SK-N-MC (cell line): ENCODE measurements at regions not wholly inside any gene's neighbourhood (a gene's known extent, or its start where the extent isn't known, plus 50 kb on each side); places are given as distances from the start of the nearest gene placed in this dataset.

Source experiments
- EZH2 ChIP-seq: fragments of 200-600 bp; sonication (generic); IDR thresholded peaks from one replicate; pipeline ENCODE4 v1.6.1; 2017; ENCODE audit warnings: antibody characterized with exemption
- POLR2AphosphoS5 ChIP-seq: IDR thresholded peaks from 2 replicates; pipeline ENCODE4 v1.6.1; 2012; ENCODE audit warnings: mild to moderate bottlenecking, low read depth, low read length, borderline replicate concordance

DNA sequence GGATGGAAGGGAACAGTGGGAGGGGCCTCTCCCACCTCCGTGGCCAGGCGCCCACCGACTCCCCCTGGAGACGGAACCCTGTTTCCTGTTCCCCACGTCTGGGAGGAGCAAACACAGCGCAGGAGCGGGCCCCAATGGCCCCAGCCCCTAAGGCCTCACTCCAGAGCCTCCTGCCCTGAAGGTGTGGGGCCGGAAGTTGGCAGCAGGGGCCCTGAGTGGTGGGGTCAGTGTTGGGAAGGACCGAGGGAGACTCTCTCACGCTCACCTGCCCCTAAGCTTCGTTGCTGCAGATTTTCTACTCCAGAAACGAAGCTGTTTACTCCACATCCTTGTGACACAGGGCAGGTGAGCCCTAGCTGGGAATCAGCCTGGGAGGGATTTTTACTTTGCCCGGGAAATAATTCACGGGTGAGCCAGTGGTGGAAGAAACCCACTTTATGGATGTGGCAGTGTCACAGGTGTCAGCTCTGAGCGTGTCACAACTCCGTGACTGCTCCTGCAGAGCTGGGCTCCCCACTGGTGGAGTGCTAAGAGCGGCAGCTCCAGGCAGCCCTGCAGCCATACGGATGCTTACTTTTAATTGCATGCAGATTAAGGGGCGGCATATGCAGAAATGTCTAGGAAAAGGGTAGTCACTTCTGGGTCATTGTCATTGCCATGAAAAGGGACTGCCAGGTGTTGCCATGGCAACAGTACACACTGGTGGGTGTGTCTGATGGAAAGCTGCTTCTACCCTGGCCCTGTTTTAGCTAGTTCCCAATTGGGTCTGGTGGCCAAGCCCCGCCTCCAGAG is 77.5 kb upstream of the OLFM1 start:
- no peak; the same call in 1 of the 2 replicates for TF ChIP-seq POLR2AphosphoS5
- no peak for TF ChIP-seq EZH2
